Neural cell (in vitro differentiated cells): ENCODE measurements at regions not wholly inside any gene's neighbourhood (a gene's known extent, or its start where the extent isn't known, plus 50 kb on each side); places are given as distances from the start of the nearest gene placed in this dataset.

Experiments used
- H2AFZ ChIP-seq: fragments of 200-600, 300-800 bp; sonication (generic), shearing (Covaris generic); 2 replicates; pipeline ENCODE4 v1.6.0; 2014; ENCODE audit warnings: low read depth, mild to moderate bottlenecking, antibody characterized with exemption, low read length, moderate library complexity
- H3F3A ChIP-seq: fragments of 200-600 bp; shearing (Covaris generic); 2 replicates; pipeline ENCODE4 v1.6.1; 2016; ENCODE audit warnings: mild to moderate bottlenecking, moderate library complexity, mixed read lengths, antibody characterized with exemption, low read length; ENCODE audit not compliant: insufficient read depth, poor library complexity, severe bottlenecking
- H3K27ac ChIP-seq: fragments of 200-600, 300-800 bp; sonication (generic), shearing (Covaris generic); 2 replicates; pipeline ENCODE4 v1.5.1; 2014; ENCODE audit warnings: mild to moderate bottlenecking, low read length, moderate library complexity
- H3K27me3 ChIP-seq: fragments of 300-800, 200-600 bp; sonication (generic), shearing (Covaris generic); 2 replicates; pipeline ENCODE4 v1.6.0; 2014; ENCODE audit warnings: mild to moderate bottlenecking, low read depth, low read length, moderate library complexity; ENCODE audit not compliant: insufficient read depth
- H3K36me3 ChIP-seq: fragments of 300-800, 200-600 bp; sonication (generic), shearing (Covaris generic); 2 replicates; pipeline ENCODE4 v1.5.1; 2014; ENCODE audit warnings: mild to moderate bottlenecking, antibody characterized with exemption, low read length, moderate library complexity; ENCODE audit not compliant: insufficient read depth
- H3K4me2 ChIP-seq: fragments of 300-800, 200-600 bp; sonication (generic), shearing (Covaris generic); 2 replicates; pipeline ENCODE4 v1.6.0; 2014; ENCODE audit warnings: mild to moderate bottlenecking, low read length
- H3K4me3 ChIP-seq: fragments of 300-800, 200-600 bp; sonication (generic), shearing (Covaris generic); 2 replicates; pipeline ENCODE4 v1.5.1; 2014; ENCODE audit warnings: mild to moderate bottlenecking, low read length, moderate library complexity
- H3K79me2 ChIP-seq: fragments of 200-600 bp; shearing (Covaris generic); replicated peaks from 2 replicates; pipeline ENCODE4 v1.6.0; 2014; ENCODE audit warnings: mild to moderate bottlenecking, low read length, moderate library complexity; ENCODE audit not compliant: insufficient read depth
- H3K9ac ChIP-seq: fragments of 300-800, 200-600 bp; sonication (generic), shearing (Covaris generic); 2 replicates; pipeline ENCODE4 v1.6.1; 2016; ENCODE audit warnings: mild to moderate bottlenecking, low read length, mixed read lengths
- H3K9me2 ChIP-seq: fragments of 200-600 bp; shearing (Covaris generic); 2 replicates; pipeline ENCODE4 v1.6.1; 2016; ENCODE audit warnings: mild to moderate bottlenecking, low read length, mixed read lengths; ENCODE audit not compliant: insufficient read depth
- H3K9me3 ChIP-seq: fragments of 200-600, 300-800 bp; sonication (generic), shearing (Covaris generic); 2 replicates; pipeline ENCODE4 v1.6.1; 2016; ENCODE audit warnings: mild to moderate bottlenecking, mixed run types, low read length, moderate library complexity, mixed read lengths
- H4K20me1 ChIP-seq: fragments of 200-600 bp; shearing (Covaris generic); 2 replicates; pipeline ENCODE4 v1.6.1; 2016; ENCODE audit warnings: mild to moderate bottlenecking, mixed run types; ENCODE audit not compliant: insufficient read depth
- CTCF ChIP-seq: fragments of 450-650 bp; IDR thresholded peaks from 2 replicates; pipeline ENCODE4 v1.5.1; 2014; ENCODE audit warnings: antibody characterized with exemption, mild to moderate bottlenecking, moderate library complexity; ENCODE audit not compliant: poor library complexity, severe bottlenecking
- EP300 ChIP-seq: fragments of 450-650 bp; conservative IDR thresholded peaks from 2 replicates; pipeline ENCODE4 v1.6.1; 2014; ENCODE audit warnings: antibody characterized with exemption, mild to moderate bottlenecking, moderate library complexity; ENCODE audit not compliant: poor library complexity, severe bottlenecking
- EZH2 ChIP-seq: fragments of 200-600, 300-800 bp; shearing (Covaris generic), sonication (generic); IDR thresholded peaks from 2 replicates; pipeline ENCODE4 v1.6.1; 2014; ENCODE audit warnings: antibody characterized with exemption, low read length, borderline replicate concordance, mild to moderate bottlenecking; ENCODE audit not compliant: insufficient read depth, poor library complexity, severe bottlenecking
- MXI1 ChIP-seq: fragments of 450-650 bp; conservative IDR thresholded peaks from 2 replicates; pipeline ENCODE4 v1.6.1; 2014; ENCODE audit warnings: antibody characterized with exemption, mild to moderate bottlenecking; ENCODE audit not compliant: poor library complexity, severe bottlenecking
- POLR2AphosphoS5 ChIP-seq: IDR thresholded peaks from 2 replicates; pipeline ENCODE4 v1.6.1; 2012
- RAD21 ChIP-seq: fragments of 450-650 bp; conservative IDR thresholded peaks from 2 replicates; pipeline ENCODE4 v1.6.1; 2014; ENCODE audit warnings: antibody characterized with exemption, mild to moderate bottlenecking, moderate library complexity
- REST ChIP-seq: IDR thresholded peaks from 2 replicates; pipeline ENCODE4 v1.6.1; 2012; ENCODE audit warnings: borderline replicate concordance
- SMC3 ChIP-seq: fragments of 450-650 bp; conservative IDR thresholded peaks from 2 replicates; pipeline ENCODE4 v1.6.1; 2014; ENCODE audit warnings: antibody characterized with exemption, mild to moderate bottlenecking, moderate library complexity; ENCODE audit not compliant: poor library complexity
- TAF1 ChIP-seq: IDR thresholded peaks from 2 replicates; pipeline ENCODE4 v1.6.1; 2012; ENCODE audit warnings: low read depth

- Histone ChIP-seq H3F3A (no peaks in the 10 kb centered on the region), H2AFZ (no peak overlapping the region), H3K27me3 (no peaks in the 10 kb centered on the region), H3K4me2 (no peak overlapping the region), H3K4me3 (no peak overlapping the region), H3K9me3 (no peaks in the 10 kb centered on the region), H3K9me2 (no peaks in the 10 kb centered on the region), H3K79me2 (no peaks in the 10 kb centered on the region), H3K36me3 (no peaks in the 10 kb centered on the region), H3K9ac (no peak overlapping the region), H4K20me1 (no peaks in the 10 kb centered on the region), H3K27ac (no peak overlapping the region)
- TF ChIP-seq POLR2AphosphoS5 = no peak
- no peak for TF ChIP-seq TAF1
- TF ChIP-seq EZH2 = no peak
- no peak for TF ChIP-seq SMC3
- TF ChIP-seq RAD21 = no peak
- no peak for TF ChIP-seq EP300
- no peak for TF ChIP-seq MXI1
- no peak for TF ChIP-seq CTCF
- TF ChIP-seq REST = no peak
Observed at GRCh38 chr11:26847459-26847858, 125.6 kb upstream of the SLC5A12 start.

DNA sequence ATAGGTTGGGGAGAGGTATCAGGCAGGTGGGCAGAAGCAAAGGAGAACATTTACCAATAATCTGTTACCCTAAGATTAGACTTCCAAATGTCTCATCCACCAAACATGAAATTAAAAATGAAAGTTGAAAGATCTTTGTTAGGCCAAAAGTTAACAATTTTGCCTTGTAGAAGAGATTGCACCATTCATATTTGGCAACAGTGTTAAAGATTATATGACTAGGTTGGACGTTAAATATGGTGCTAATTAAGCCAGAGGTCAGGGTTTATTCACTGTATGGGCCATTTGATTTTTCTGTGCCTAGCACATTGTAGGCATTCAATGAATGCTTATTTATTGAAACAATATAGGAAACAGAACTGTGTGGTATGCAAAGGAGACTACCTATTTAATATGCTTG, 126.1 kb upstream of the SLC5A12 start:
- no peaks in the 10 kb centered on the region for H4K20me1 ChIP-seq

More for the DNA sequence above, 126.1 kb upstream of the SLC5A12 start:
- no peak overlapping the region for H3K4me3 ChIP-seq
- no peaks in the 10 kb centered on the region for H3K27me3 ChIP-seq
- H3K9ac ChIP-seq = no peak overlapping the region
- H3K79me2 ChIP-seq = no peaks in the 10 kb centered on the region
- H3K9me2 ChIP-seq = no peaks in the 10 kb centered on the region
- no peaks in the 10 kb centered on the region for H3F3A ChIP-seq
- no peaks in the 10 kb centered on the region for H3K9me3 ChIP-seq
- H3K36me3 ChIP-seq = no peaks in the 10 kb centered on the region
- no peak overlapping the region for H3K4me2 ChIP-seq
- H2AFZ ChIP-seq = no peak overlapping the region
- no peak for TF ChIP-seq EZH2
- no peak for TF ChIP-seq REST
- TF ChIP-seq TAF1 = no peak
- TF ChIP-seq RAD21 = no peak
- TF ChIP-seq CTCF = no peak
- no peak for TF ChIP-seq POLR2AphosphoS5
- no peak overlapping the region for H3K27ac ChIP-seq
